BLaER1 treated with 17β-estradiol and CSF1 and Interleukin-3, amounts not matched to agents 10 nM and 100 nM (cell line): ENCODE measurements at regions not wholly inside any gene's neighbourhood (a gene's known extent, or its start where the extent isn't known, plus 50 kb on each side); places are given as distances from the start of the nearest gene placed in this dataset.
A peak's percentile ranks its signal among the peaks of the same experiment; 100 is the strongest.

Source experiments
- H3K27ac ChIP-seq, 11 experiments: shearing (Covaris generic); formaldehyde crosslinking; 2 replicates each; pipeline ENCODE4 v1.8.1; 2022
- H3K27me3 ChIP-seq, 11 experiments: shearing (Covaris generic); formaldehyde crosslinking; 2 replicates each; pipeline ENCODE4 v1.8.1; 2022
- H3K36me3 ChIP-seq, 11 experiments: shearing (Covaris generic); formaldehyde crosslinking; 2 replicates each; pipeline ENCODE4 v1.8.1; 2022
- H3K4me1 ChIP-seq, 10 experiments: shearing (Covaris generic); formaldehyde crosslinking; 2 replicates each; pipeline ENCODE4 v1.8.1; 2022
- H3K4me2 ChIP-seq, 11 experiments: shearing (Covaris generic); formaldehyde crosslinking; 2 replicates each; pipeline ENCODE4 v1.8.1; 2022
- H3K4me3 ChIP-seq, 10 experiments: shearing (Covaris generic); formaldehyde crosslinking; 2 replicates each; pipeline ENCODE4 v1.8.1; 2022
- H3K9ac ChIP-seq, 11 experiments: shearing (Covaris generic); formaldehyde crosslinking; 2 replicates each; pipeline ENCODE4 v1.8.1; 2022
- H3K9me3 ChIP-seq, 11 experiments: shearing (Covaris generic); formaldehyde crosslinking; replicated peaks in 1 of 11; 2 replicates each; pipeline ENCODE4 v1.8.1; 2022
- H4K20me1 ChIP-seq, 11 experiments: shearing (Covaris generic); formaldehyde crosslinking; 2 replicates each; pipeline ENCODE4 v1.8.1; 2022
- Cebpa-rat ChIP-seq, 11 experiments: shearing (Covaris generic); IDR thresholded peaks; 2 replicates each; pipeline ENCODE4 v1.8.1; 2022

- TF ChIP-seq Cebpa-rat (IDR thresholded peaks at IDR 0.05), result no peak
- Histone ChIP-seq H3K27me3 (no peaks in the 10 kb centered on the region), H3K4me3 (no peak overlapping the region), H3K4me1 (0 out of 20 replicates have a peak, but pooled peaks cover 0 to 7% (median 0%) of the 10 kb centered on the region in 10 experiments), H3K9me3 (peaks cover 26 to 48% (median 33%) of the 10 kb centered on the region in 11 experiments), H3K9ac (no peak overlapping the region), H3K27ac (no peak overlapping the region), H3K4me2 (no peak overlapping the region), H3K36me3 (no peaks in the 10 kb centered on the region), H4K20me1 (no peaks in the 10 kb centered on the region)
These were observed 381.4 kb downstream of the ADRA2A start for GRCh38 chr10:111458256-111458655.

DNA sequence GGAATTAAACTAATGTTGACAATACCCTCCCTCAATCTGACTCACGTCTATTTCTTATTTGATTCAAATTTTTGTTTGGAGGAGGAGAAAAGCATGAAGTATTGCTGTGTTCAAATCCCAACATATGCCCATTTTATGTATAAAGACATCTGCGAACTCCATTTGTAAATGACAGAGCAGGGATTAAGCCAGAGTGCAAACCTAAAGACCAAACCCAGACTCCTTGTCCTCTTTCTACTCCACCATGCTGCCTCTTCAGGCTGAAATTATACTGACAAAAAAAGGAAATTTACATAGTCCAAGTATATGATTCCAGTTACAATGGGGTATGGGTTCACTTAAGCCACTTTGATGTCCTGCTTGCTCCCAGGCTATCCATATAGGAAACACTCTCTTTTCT, 383.1 kb downstream of the ADRA2A start:
- H3K4me3 ChIP-seq, result no peak overlapping the region
- H3K9me3 ChIP-seq, result peaks cover 24 to 48% (median 38%) of the 10 kb centered on the region in 11 experiments
- no peaks in the 10 kb centered on the region for H4K20me1 ChIP-seq
- H3K27me3 ChIP-seq, result no peaks in the 10 kb centered on the region
- H3K36me3 ChIP-seq, result no peaks in the 10 kb centered on the region
- H3K4me1 ChIP-seq, result 0 out of 20 replicates have a peak, but pooled peaks cover 0 to 7% (median 0%) of the 10 kb centered on the region in 10 experiments
- no peak overlapping the region for H3K27ac ChIP-seq
- H3K9ac ChIP-seq, result no peak overlapping the region
- H3K4me2 ChIP-seq, result no peak overlapping the region
- no peak for TF ChIP-seq Cebpa-rat (IDR thresholded peaks at IDR 0.05)

GRCh38 chr10:111472445-111472844, 395.6 kb downstream of the ADRA2A start:
- no peak overlapping the region for H3K9ac ChIP-seq
- peaks cover 0 to 13% (median 11%) of the 10 kb centered on the region in 10 experiments; a peak in 14 of 20 replicates for H3K4me1 ChIP-seq
- no peak overlapping the region for H3K27ac ChIP-seq
- H3K4me3 ChIP-seq, result no peak overlapping the region
- peak in 7 of 11 experiments; percentile 11 to 82 (median 47); a peak in 8 of 22 replicates for TF ChIP-seq Cebpa-rat (IDR thresholded peaks at IDR 0.05)
- peak overlapping the region in 8 of 11 experiments; percentile 14 to 50 (median 42); a peak in 15 of 22 replicates for H3K4me2 ChIP-seq
- H3K27me3 ChIP-seq, result no peaks in the 10 kb centered on the region
- no peaks in the 10 kb centered on the region for H3K36me3 ChIP-seq
- 0 out of 22 replicates have a peak, but pooled peaks cover 0 to under 1% (median 0%) of the 10 kb centered on the region in 11 experiments for H3K9me3 ChIP-seq
- no peaks in the 10 kb centered on the region for H4K20me1 ChIP-seq

- Histone ChIP-seq H3K36me3 (no peaks in the 10 kb centered on the region), H3K9ac (no peak overlapping the region), H3K27me3 (no peaks in the 10 kb centered on the region), H3K4me3 (no peak overlapping the region), H4K20me1 (no peaks in the 10 kb centered on the region), H3K4me2 (peak overlapping the region in 7 of 11 experiments; percentile 14 to 50 (median 41); a peak in 12 of 22 replicates), H3K9me3 (no peaks in the 10 kb centered on the region), H3K27ac (peak overlapping the region in 1 of 11 experiments; percentile 4; a peak in 1 of 22 replicates), H3K4me1 (peaks cover 0 to 13% (median 11%) of the 10 kb centered on the region in 10 experiments; a peak in 14 of 20 replicates)
- TF ChIP-seq Cebpa-rat (IDR thresholded peaks at IDR 0.05), result no peak
These were observed 396.5 kb downstream of the ADRA2A start for GRCh38 chr10:111473361-111473760.

DNA sequence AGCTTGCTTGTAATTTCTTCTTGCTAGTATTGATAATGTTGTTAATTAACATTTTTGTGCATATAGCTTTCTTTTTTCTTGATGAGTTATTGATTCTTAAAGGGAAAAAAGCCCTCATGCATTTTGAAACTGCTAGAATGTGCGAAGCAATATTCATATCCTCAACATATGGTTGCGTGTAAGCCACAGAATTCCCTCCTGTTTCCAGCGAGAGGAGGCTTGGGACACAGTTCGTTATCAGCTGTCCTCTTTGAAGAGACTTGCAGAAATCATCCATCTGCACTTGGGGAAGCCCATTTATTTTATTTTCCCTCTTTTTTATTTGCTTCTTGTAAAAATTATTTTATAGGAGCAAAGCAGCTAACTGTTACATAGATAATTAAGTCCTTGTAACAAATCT, 398.0 kb downstream of the ADRA2A start:
- no peak overlapping the region for H3K4me2 ChIP-seq
- TF ChIP-seq Cebpa-rat (IDR thresholded peaks at IDR 0.05), result no peak
- H3K4me3 ChIP-seq, result no peak overlapping the region
- no peaks in the 10 kb centered on the region for H3K27me3 ChIP-seq
- peaks cover 0 to 13% (median 11%) of the 10 kb centered on the region in 10 experiments; a peak in 14 of 20 replicates for H3K4me1 ChIP-seq
- no peak overlapping the region for H3K9ac ChIP-seq
- no peak overlapping the region for H3K27ac ChIP-seq
- H3K9me3 ChIP-seq, result no peaks in the 10 kb centered on the region
- H3K36me3 ChIP-seq, result no peaks in the 10 kb centered on the region
- no peaks in the 10 kb centered on the region for H4K20me1 ChIP-seq

DNA sequence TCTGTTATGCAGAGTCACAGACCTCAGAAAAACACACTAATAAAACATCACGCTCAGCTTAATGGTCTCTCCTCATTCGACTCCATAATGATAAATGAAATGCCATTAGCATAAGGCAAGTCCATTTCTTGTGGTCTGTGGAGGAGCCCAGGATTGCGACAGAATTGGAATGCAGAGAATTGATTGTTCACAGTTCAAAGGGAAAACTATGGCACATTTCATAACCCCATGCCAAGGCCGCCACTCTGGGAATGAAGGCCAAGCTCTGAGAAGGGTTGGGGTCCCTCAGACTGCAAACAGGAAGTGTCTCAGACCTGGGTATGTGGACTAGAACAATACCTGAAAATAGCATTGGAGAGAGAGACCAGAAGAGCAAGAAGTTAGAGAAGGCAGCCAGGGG, 398.9 kb downstream of the ADRA2A start:
- H3K4me1 ChIP-seq, result peaks cover 0 to 13% (median 11%) of the 10 kb centered on the region in 10 experiments; a peak in 14 of 20 replicates
- no peak overlapping the region for H3K4me3 ChIP-seq
- no peaks in the 10 kb centered on the region for H3K27me3 ChIP-seq
- H3K4me2 ChIP-seq, result no peak overlapping the region
- no peak overlapping the region for H3K9ac ChIP-seq
- no peaks in the 10 kb centered on the region for H3K9me3 ChIP-seq
- no peak overlapping the region for H3K27ac ChIP-seq
- H3K36me3 ChIP-seq, result no peaks in the 10 kb centered on the region
- H4K20me1 ChIP-seq, result no peaks in the 10 kb centered on the region
- TF ChIP-seq Cebpa-rat (IDR thresholded peaks at IDR 0.05), result no peak

DNA sequence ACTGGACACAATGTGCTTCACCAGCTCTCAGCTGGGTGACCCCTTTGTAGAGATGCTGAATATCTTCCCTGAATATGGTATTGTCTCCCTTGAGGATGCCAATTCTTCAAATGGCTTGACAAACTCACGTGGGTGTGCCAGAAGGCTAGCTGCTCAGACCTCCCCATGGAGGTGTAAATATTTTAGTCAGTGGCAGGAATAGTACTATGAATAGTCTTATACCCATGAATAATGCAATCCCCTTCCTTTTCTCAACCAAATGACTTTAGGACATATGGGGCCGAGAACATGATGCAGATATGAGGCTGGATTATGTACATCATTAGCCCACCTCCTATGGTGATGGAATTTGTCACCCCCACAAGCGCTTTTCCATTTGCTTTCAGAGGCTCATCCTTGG, 401.8 kb downstream of the ADRA2A start:
- Histone ChIP-seq H3K4me3 (no peak overlapping the region), H3K36me3 (no peaks in the 10 kb centered on the region), H3K27me3 (no peaks in the 10 kb centered on the region), H3K4me2 (no peak overlapping the region), H3K4me1 (no peaks in the 10 kb centered on the region), H3K27ac (no peak overlapping the region), H3K9ac (no peak overlapping the region), H3K9me3 (no peaks in the 10 kb centered on the region), H4K20me1 (no peaks in the 10 kb centered on the region)
- no peak for TF ChIP-seq Cebpa-rat (IDR thresholded peaks at IDR 0.05)

GRCh38 chr10:111479966-111480365, 403.1 kb downstream of the ADRA2A start:
- H3K4me1 ChIP-seq, result no peaks in the 10 kb centered on the region
- H3K9me3 ChIP-seq, result no peaks in the 10 kb centered on the region
- H3K9ac ChIP-seq, result no peak overlapping the region
- H3K36me3 ChIP-seq, result no peaks in the 10 kb centered on the region
- H3K27ac ChIP-seq, result no peak overlapping the region
- H3K27me3 ChIP-seq, result no peaks in the 10 kb centered on the region
- no peaks in the 10 kb centered on the region for H4K20me1 ChIP-seq
- H3K4me3 ChIP-seq, result no peak overlapping the region
- TF ChIP-seq Cebpa-rat (IDR thresholded peaks at IDR 0.05), result no peak
- H3K4me2 ChIP-seq, result no peak overlapping the region

GRCh38 chr10:111481261-111481826, 404.5 kb downstream of the ADRA2A start:
- Histone ChIP-seq H3K4me3 (no peak overlapping the region), H3K9me3 (no peaks in the 10 kb centered on the region), H3K27me3 (no peaks in the 10 kb centered on the region), H3K4me1 (no peaks in the 10 kb centered on the region), H3K4me2 (no peak overlapping the region), H3K27ac (no peak overlapping the region), H4K20me1 (no peaks in the 10 kb centered on the region), H3K36me3 (no peaks in the 10 kb centered on the region), H3K9ac (no peak overlapping the region)
- no peak for TF ChIP-seq Cebpa-rat (IDR thresholded peaks at IDR 0.05)

- no peak overlapping the region for H3K9ac ChIP-seq
- H3K27me3 ChIP-seq, result no peaks in the 10 kb centered on the region
- no peak for TF ChIP-seq Cebpa-rat (IDR thresholded peaks at IDR 0.05)
- H4K20me1 ChIP-seq, result no peaks in the 10 kb centered on the region
- H3K36me3 ChIP-seq, result no peaks in the 10 kb centered on the region
- peaks cover 0 to 5% (median 0%) of the 10 kb centered on the region in 11 experiments; a peak in 3 of 22 replicates for H3K9me3 ChIP-seq
- H3K4me2 ChIP-seq, result no peak overlapping the region
- no peak overlapping the region for H3K4me3 ChIP-seq
- H3K27ac ChIP-seq, result no peak overlapping the region
- H3K4me1 ChIP-seq, result no peaks in the 10 kb centered on the region
These were observed 405.0 kb downstream of the ADRA2A start for GRCh38 chr10:111481866-111482265.
